Peyer's patch (tissue), 4 donors: ENCODE measurements at regions not wholly inside any gene's neighbourhood (a gene's known extent, or its start where the extent isn't known, plus 50 kb on each side); places are given as distances from the start of the nearest gene placed in this dataset.
"Not testable (repeated sequence)": the region's sequence is repeated elsewhere in the genome, so short reads cannot be mapped to it uniquely, and the experiment has no call there.

ENCODE experiments used
- DNase-seq, 3 donors: peaks; one replicate each; pipeline ENCODE4 v3.0.0-alpha.2; 2017 to 2019
- H3K27ac ChIP-seq, 4 donors: fragments of 200-600 bp; sonication (generic); one replicate each; pipeline ENCODE4 v1.5.1; 2016 to 2019
- H3K27me3 ChIP-seq, 2 donors: fragments of 200-600 bp; sonication (generic); one replicate each; pipeline ENCODE4 v1.5.1; 2019
- H3K36me3 ChIP-seq, 3 donors: fragments of 200-600 bp; sonication (generic); one replicate each; pipeline ENCODE4 v1.5.1; 2016 to 2019
- H3K4me1 ChIP-seq, 4 donors: fragments of 200-600 bp; sonication (generic); one replicate each; pipeline ENCODE4 v1.5.1; 2016 to 2019
- H3K4me3 ChIP-seq, 4 donors: fragments of 200-600 bp; sonication (generic); 1 replicate in 3 of 4; 2 replicates in 1 of 4; pipeline ENCODE4 v1.5.1; 2016 to 2019; ENCODE audit warnings: mild to moderate bottlenecking in 1 of 4
- H3K9me3 ChIP-seq, 4 donors: fragments of 200-600 bp; sonication (generic); one replicate each; pipeline ENCODE4 v1.5.1; 2016 to 2019; ENCODE audit warnings: mild to moderate bottlenecking in 1 of 4
- POLR2A ChIP-seq, 2 donors: fragments of 450-650 bp; IDR thresholded peaks; one replicate each; pipeline ENCODE4 v1.5.1; 2017; ENCODE audit warnings: antibody characterized with exemption in 2 of 2, mild to moderate bottlenecking in 2 of 2, moderate library complexity in 2 of 2
- TF ChIP-seq, protein P1 (sequence below), 6 experiments: fragments of 450-650 bp in 4 of 6; fragments of 200-600 bp in 2 of 6; sonication (generic) in 1 of 6; IDR thresholded peaks; one replicate each; pipeline ENCODE4 v1.5.1; 2017 to 2019; ENCODE audit warnings: antibody characterized with exemption in 6 of 6, mild to moderate bottlenecking in 3 of 6, moderate library complexity in 1 of 6

GRCh38 chr11:34806875-34807274 is 109.3 kb downstream of the APIP start:
- Histone ChIP-seq H3K9me3 (no peaks in the 10 kb centered on the region), H3K27me3 (no peaks in the 10 kb centered on the region), H3K4me3 (no peak overlapping the region), H3K27ac (no peak overlapping the region), H3K36me3 (no peaks in the 10 kb centered on the region), H3K4me1 (no peaks in the 10 kb centered on the region)
- no peak for TF ChIP-seq POLR2A (IDR thresholded peaks at IDR 0.05)
- TF ChIP-seq, protein P1, sequence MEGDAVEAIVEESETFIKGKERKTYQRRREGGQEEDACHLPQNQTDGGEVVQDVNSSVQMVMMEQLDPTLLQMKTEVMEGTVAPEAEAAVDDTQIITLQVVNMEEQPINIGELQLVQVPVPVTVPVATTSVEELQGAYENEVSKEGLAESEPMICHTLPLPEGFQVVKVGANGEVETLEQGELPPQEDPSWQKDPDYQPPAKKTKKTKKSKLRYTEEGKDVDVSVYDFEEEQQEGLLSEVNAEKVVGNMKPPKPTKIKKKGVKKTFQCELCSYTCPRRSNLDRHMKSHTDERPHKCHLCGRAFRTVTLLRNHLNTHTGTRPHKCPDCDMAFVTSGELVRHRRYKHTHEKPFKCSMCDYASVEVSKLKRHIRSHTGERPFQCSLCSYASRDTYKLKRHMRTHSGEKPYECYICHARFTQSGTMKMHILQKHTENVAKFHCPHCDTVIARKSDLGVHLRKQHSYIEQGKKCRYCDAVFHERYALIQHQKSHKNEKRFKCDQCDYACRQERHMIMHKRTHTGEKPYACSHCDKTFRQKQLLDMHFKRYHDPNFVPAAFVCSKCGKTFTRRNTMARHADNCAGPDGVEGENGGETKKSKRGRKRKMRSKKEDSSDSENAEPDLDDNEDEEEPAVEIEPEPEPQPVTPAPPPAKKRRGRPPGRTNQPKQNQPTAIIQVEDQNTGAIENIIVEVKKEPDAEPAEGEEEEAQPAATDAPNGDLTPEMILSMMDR (IDR thresholded peaks at IDR 0.05): no peak
- no peak for DNase-seq

DNA sequence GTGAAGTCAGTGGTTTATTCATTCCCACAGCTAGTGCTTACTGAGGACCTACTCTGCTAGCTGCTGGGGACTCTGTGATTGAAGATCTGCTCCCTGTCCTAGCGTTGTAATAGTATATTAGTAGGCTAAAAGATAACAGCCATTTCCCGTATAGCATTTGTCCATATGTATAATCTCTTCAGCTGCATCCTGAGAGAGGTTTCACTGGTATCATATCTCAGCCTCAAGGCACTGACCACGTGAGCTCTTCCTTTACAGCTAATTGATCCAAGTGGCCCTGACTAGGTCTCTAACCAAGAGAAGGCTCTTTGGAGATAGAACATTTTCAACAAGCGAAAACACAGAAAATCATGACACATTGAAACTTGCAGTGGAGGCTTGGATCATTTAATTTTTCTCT is 110.2 kb downstream of the APIP start:
- no peak for DNase-seq
- Histone ChIP-seq H3K27me3 (no peaks in the 10 kb centered on the region), H3K27ac (no peak overlapping the region), H3K9me3 (no peaks in the 10 kb centered on the region), H3K36me3 (no peaks in the 10 kb centered on the region), H3K4me1 (no peaks in the 10 kb centered on the region), H3K4me3 (no peak overlapping the region)
- TF ChIP-seq, protein P1 (IDR thresholded peaks at IDR 0.05): no peak
- TF ChIP-seq POLR2A (IDR thresholded peaks at IDR 0.05): no peak

- TF ChIP-seq POLR2A (IDR thresholded peaks at IDR 0.05): no peak
- TF ChIP-seq, protein P1 (IDR thresholded peaks at IDR 0.05): no peak
Observed at GRCh38 chr11:34799848-34800247, 116.3 kb downstream of the APIP start.

DNA sequence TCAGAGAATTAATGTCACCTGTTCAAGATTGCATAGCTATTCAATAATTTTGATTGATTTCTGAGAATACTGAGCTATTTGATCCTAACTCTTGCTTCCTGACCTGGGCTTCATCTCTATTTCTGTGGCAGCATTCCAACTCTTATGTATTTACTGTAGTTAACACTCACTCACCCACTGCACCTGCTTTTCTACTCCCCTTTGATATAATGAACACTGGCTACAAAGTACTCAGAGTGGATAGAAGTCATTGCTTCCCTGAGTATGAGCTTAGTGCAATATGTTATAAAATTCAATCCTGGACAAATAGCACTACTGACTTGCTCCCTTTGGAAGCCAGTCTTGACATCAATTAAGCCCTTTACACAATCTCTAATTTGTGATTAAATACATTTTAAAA is 117.2 kb downstream of the APIP start:
- H3K36me3 ChIP-seq: no peaks in the 10 kb centered on the region

More at GRCh38 chr11:34799848-34800247, 116.3 kb downstream of the APIP start:
- Histone ChIP-seq H3K36me3 (no peaks in the 10 kb centered on the region), H3K4me3 (no peak overlapping the region), H3K4me1 (no peaks in the 10 kb centered on the region), H3K27ac (no peak overlapping the region), H3K9me3 (no peaks in the 10 kb centered on the region), H3K27me3 (no peaks in the 10 kb centered on the region)
- no peak for DNase-seq

DNA sequence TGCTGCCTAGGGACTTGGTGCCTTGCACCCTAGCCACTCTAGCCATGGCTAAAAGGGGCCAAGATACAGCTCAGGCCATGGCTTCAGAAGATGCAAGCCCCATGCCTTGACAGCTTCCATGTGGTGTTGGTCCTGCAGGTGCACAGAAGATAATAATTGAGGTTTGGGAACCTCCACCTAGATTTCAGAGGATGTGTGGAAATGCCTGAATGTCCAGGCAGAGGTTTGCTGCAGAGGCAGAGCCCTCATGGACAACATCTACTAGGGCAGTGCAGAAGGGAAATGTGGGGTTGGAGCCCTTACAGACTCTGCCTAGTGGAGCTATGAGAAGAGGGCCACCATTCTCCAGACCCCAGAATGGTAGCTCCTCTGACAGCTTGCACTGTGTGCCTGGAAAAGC is 118.7 kb downstream of the APIP start:
- DNase-seq, H3K4me1 ChIP-seq, H3K36me3 ChIP-seq, H3K27me3 ChIP-seq, H3K9me3 ChIP-seq, H3K27ac ChIP-seq, H3K4me3 ChIP-seq: not testable (repeated sequence)

More for the DNA sequence above, 117.2 kb downstream of the APIP start:
- DNase-seq: no peak
- TF ChIP-seq, protein P1 (IDR thresholded peaks at IDR 0.05): no peak
- H3K9me3 ChIP-seq: no peaks in the 10 kb centered on the region
- no peak overlapping the region for H3K4me3 ChIP-seq
- H3K27me3 ChIP-seq: no peaks in the 10 kb centered on the region
- no peak overlapping the region for H3K27ac ChIP-seq
- H3K4me1 ChIP-seq: no peaks in the 10 kb centered on the region

- Histone ChIP-seq H3K4me1 (peaks cover 0 to 17% (median 0%) of the 10 kb centered on the region in 4 donors), H3K27me3 (no peaks in the 10 kb centered on the region), H3K27ac (no peak overlapping the region), H3K9me3 (no peaks in the 10 kb centered on the region), H3K4me3 (no peak overlapping the region), H3K36me3 (no peaks in the 10 kb centered on the region)
- DNase-seq: no peak
- no peak for TF ChIP-seq POLR2A (IDR thresholded peaks at IDR 0.05)
- TF ChIP-seq, protein P1 (IDR thresholded peaks at IDR 0.05): no peak
Observed at GRCh38 chr11:34795641-34796040, 120.5 kb downstream of the APIP start.
